Kidney (tissue), 13 donors: ENCODE measurements at regions not wholly inside any gene's neighbourhood (a gene's known extent, or its start where the extent isn't known, plus 50 kb on each side); places are given as distances from the start of the nearest gene placed in this dataset.

ENCODE experiments used
- DNase-seq, 5 donors: peaks; one replicate each; pipeline ENCODE4 v3.0.0-alpha.2; 2013 to 2020
- FAIRE-seq: peaks from 2 replicates; lab custom pipeline; 2012; peaks lifted over from hg19 to GRCh38; lab: Jason Lieb, UNC
- H3K27ac ChIP-seq, 2 donors: one replicate each; pipeline ENCODE4 v1.7.0; 2013; ENCODE audit warnings: low read depth in 2 of 2, low read length in 2 of 2, inconsistent platforms in 1 of 2
- H3K27me3 ChIP-seq: one replicate; pipeline ENCODE4 v1.7.1; 2013; ENCODE audit warnings: low read length, inconsistent platforms; ENCODE audit not compliant: control insufficient read depth, insufficient read depth
- H3K36me3 ChIP-seq, 3 donors: one replicate each; pipeline versions ENCODE4 v1.7.0 to v1.7.1; 2013; ENCODE audit warnings: low read length in 3 of 3, control low read depth in 1 of 3, inconsistent platforms in 1 of 3; ENCODE audit not compliant: insufficient read depth in 3 of 3, control insufficient read depth in 2 of 3
- H3K4me1 ChIP-seq, 3 donors: one replicate each; pipeline versions ENCODE4 v1.7.0 to v1.7.1; 2013; ENCODE audit warnings: low read length in 3 of 3, inconsistent platforms in 1 of 3, low read depth in 1 of 3; ENCODE audit not compliant: control insufficient read depth in 2 of 3, insufficient read depth in 2 of 3
- H3K4me3 ChIP-seq, 3 donors: one replicate each; pipeline versions ENCODE4 v1.7.0 to v1.8.1; 2013; ENCODE audit warnings: low read length in 3 of 3, control low read depth in 1 of 3, inconsistent platforms in 1 of 3
- H3K9ac ChIP-seq, 3 donors: one replicate each; pipeline versions ENCODE4 v1.7.0 to v1.7.1; 2013; ENCODE audit warnings: low read length in 3 of 3, control low read depth in 1 of 3, inconsistent platforms in 1 of 3
- H3K9me3 ChIP-seq, 3 donors: one replicate each; pipeline versions ENCODE4 v1.7.0 to v1.7.1; 2013; ENCODE audit warnings: low read length in 3 of 3, control low read depth in 1 of 3, inconsistent platforms in 1 of 3; ENCODE audit not compliant: control insufficient read depth in 2 of 3, insufficient read depth in 1 of 3
- intact Hi-C: fragments of 100-400 bp; cut with DNase I; formaldehyde crosslinking; loops from one replicate; pipeline ENCODE4 v1.11.1; 2022
- TF ChIP-seq, protein P1 (sequence below): IDR thresholded peaks from 3 replicates; pipeline ENCODE4 v1.5.1; 2012; ENCODE audit warnings: mild to moderate bottlenecking, moderate library complexity, borderline replicate concordance; ENCODE audit not compliant: insufficient read depth; ENCODE audit errors: extremely low read depth
- donor health status: control.
- donor health status: control.
- donor health status: control.
- donor health status: control.
- donor health status: control.
- donor health status: DM: yes; HTN: yes; CAD: no.
- donor health status: Normal renal cell carcinoma (clear cell type).

DNA sequence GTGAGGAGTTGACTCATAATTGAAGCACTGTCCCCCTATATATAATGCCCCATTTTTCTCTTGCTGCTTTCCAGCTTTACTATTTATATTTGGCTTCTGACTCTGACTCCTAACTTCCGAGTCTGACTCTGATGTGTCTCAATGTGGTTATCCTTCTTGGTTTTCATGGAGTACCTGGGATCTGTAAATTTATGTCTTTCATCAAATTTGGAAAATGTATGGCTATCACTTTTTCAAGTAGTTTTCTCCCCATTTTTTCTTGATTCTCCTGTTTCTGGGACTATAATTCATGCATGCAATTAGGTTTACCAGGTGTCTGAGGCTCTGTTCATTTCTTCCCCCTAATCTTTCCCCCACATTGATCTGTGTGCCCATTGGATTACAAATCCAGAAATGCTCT is 156.8 kb upstream of the SFRP2 start:
- H3K36me3 ChIP-seq = no peaks in the 10 kb centered on the region
- TF ChIP-seq, protein P1, sequence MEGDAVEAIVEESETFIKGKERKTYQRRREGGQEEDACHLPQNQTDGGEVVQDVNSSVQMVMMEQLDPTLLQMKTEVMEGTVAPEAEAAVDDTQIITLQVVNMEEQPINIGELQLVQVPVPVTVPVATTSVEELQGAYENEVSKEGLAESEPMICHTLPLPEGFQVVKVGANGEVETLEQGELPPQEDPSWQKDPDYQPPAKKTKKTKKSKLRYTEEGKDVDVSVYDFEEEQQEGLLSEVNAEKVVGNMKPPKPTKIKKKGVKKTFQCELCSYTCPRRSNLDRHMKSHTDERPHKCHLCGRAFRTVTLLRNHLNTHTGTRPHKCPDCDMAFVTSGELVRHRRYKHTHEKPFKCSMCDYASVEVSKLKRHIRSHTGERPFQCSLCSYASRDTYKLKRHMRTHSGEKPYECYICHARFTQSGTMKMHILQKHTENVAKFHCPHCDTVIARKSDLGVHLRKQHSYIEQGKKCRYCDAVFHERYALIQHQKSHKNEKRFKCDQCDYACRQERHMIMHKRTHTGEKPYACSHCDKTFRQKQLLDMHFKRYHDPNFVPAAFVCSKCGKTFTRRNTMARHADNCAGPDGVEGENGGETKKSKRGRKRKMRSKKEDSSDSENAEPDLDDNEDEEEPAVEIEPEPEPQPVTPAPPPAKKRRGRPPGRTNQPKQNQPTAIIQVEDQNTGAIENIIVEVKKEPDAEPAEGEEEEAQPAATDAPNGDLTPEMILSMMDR = no peak
- peaks cover 0 to 6% (median 0%) of the 10 kb centered on the region in 3 donors for H3K9me3 ChIP-seq
- no peak for DNase-seq
- no peaks in the 10 kb centered on the region for H3K4me1 ChIP-seq
- H3K4me3 ChIP-seq = no peak overlapping the region
- no peak overlapping the region for H3K27ac ChIP-seq
- no peak for FAIRE-seq
- intact Hi-C loops = no loop called here
- H3K27me3 ChIP-seq = no peaks in the 10 kb centered on the region
- no peak overlapping the region for H3K9ac ChIP-seq

DNA sequence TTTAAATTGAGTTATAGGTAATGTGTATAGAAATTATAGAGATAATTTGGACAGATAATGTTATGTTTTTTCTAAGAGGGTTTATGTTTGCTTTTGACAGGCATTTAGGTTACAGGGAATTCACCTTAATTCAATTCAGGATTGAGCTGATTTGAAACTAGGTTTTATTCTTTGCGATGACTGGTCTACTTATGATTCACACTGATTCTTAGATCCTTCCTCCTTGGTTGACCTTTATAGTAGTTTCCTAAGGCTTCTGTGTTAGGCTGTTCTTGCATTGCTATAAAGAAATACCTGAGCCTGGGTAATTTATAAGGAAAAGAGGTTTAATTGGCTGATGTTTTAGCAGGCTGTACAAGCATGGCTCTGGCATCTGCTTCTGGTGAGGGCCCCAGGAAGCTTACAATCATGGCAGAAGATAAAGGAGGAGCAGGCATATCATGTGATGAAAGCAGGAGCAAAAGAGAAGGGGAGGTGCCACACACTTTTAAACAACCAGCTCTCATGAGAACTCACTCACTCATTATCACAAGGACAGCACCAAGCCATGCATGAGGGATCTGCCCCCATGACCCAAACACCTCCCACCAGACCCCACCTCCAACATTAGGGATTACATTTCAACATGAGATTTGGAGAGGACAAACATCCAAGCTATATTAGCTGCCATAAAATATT is 155.0 kb upstream of the SFRP2 start:
- Histone ChIP-seq H3K27me3 (no peaks in the 10 kb centered on the region), H3K36me3 (no peaks in the 10 kb centered on the region), H3K4me3 (no peak overlapping the region), H3K9ac (no peak overlapping the region), H3K9me3 (peaks cover 0 to 6% (median 0%) of the 10 kb centered on the region in 3 donors), H3K27ac (no peak overlapping the region), H3K4me1 (no peaks in the 10 kb centered on the region)
- intact Hi-C loops = no loop called here
- DNase-seq (no peak), FAIRE-seq (no peak)
- TF ChIP-seq, protein P1 = no peak

GRCh38 chr4:153940916-153941315 is 152.0 kb upstream of the SFRP2 start:
- Histone ChIP-seq H3K27me3 (no peaks in the 10 kb centered on the region), H3K9ac (no peak overlapping the region), H3K4me1 (no peaks in the 10 kb centered on the region), H3K9me3 (peaks cover 0 to 6% (median 0%) of the 10 kb centered on the region in 3 donors), H3K36me3 (no peaks in the 10 kb centered on the region), H3K27ac (no peak overlapping the region), H3K4me3 (no peak overlapping the region)
- TF ChIP-seq, protein P1 = no peak
- no peak for FAIRE-seq
- DNase-seq = no peak
- intact Hi-C loops = no loop called here

- H3K9me3 ChIP-seq = no peaks in the 10 kb centered on the region
- no peaks in the 10 kb centered on the region for H3K36me3 ChIP-seq
- no peak for FAIRE-seq
- TF ChIP-seq, protein P1 = no peak
- H3K27ac ChIP-seq = no peak overlapping the region
- no peak for DNase-seq
- H3K27me3 ChIP-seq = no peaks in the 10 kb centered on the region
- H3K4me1 ChIP-seq = no peaks in the 10 kb centered on the region
- no peak overlapping the region for H3K4me3 ChIP-seq
- intact Hi-C loops = no loop called here
- H3K9ac ChIP-seq = no peak overlapping the region
Measured at GRCh38 chr4:153939570-153939969, 150.7 kb upstream of the SFRP2 start.
